HK-2 (cell line): ENCODE measurements at regions not wholly inside any gene's neighbourhood (a gene's known extent, or its start where the extent isn't known, plus 50 kb on each side); places are given as distances from the start of the nearest gene placed in this dataset.

Source experiments
- DNase-seq: peaks from one replicate; pipeline ENCODE4 v3.0.0-alpha.2; 2018; ENCODE audit not compliant: unreplicated experiment

DNA sequence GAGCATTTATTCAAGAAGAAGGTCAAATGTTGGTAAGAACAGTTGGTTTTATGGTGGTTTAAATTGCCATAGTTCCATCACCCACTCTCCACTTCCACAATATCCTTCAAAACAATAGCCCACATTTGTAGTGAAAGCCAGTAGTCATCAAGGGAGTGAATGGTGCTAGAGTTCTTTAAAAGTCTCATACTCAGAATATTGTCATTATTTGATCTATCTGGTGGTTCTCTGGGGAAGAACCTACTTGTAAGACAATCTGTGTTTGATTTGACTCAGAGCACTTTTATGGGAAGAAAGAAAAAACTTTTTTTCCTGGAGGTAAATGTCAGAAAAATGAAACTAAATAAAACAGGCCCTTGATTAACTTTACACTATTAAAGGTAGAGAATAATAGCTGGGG, 893.8 kb downstream of the QKI start:
- no peak for DNase-seq

DNA sequence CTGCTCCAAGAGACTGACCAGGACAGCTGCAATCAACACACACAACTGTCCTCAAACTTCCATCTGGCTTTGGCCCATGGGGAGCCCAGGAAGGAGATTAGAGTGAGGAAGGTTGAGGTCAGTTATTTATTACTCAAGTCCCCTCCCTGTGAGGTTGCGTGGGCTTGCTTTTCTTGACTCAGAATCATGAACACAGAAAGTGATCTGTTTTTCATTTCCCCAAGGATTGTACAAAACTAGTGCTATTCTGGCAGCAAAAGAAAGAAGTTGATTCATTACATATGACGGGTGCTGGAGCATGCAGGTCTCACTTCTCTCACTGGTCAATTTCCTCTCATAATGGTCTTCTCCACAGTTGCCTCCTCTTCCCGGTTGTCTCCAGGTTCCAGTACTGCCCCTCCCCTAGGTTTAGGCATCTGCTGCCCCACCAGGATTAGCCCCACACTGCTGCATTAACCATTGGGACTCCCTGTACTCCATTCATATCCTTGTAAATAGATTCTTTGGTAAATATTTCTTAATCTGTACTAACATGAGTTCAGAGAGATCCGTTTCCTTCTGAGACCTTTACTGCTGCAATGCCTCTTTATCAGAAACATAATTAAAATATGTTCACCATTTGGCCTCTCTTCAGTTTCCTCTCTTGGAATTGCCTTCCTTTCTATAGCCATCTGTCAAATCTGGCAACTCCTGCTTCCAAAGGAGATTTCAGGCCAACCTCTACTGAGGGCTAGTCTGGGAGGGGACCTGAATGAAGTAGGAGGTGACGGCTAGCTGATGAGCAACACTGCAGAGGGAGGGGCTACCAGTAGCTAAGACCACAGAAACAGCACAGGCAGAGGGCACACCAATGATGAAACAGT, 888.8 kb downstream of the QKI start:
- DNase-seq: no peak

DNA sequence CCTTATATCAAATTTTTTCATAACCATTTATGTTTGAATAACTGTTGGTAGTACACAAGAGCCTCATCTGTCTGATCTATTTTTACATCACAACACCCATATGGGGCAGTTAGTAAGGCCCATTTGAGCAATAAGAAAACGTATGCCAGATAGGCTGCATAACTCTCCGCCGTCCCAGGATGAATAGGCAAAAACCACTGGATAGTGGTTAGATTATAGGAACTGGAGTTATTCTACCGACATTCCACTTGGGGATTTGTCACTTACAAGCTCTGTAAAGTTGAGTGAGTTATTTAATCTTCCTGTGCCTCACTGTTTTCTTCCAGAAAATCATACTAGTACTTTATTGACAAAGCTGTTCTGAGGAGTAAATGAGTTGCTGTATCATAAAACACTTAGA, 881.9 kb downstream of the QKI start:
- DNase-seq: no peak

DNA sequence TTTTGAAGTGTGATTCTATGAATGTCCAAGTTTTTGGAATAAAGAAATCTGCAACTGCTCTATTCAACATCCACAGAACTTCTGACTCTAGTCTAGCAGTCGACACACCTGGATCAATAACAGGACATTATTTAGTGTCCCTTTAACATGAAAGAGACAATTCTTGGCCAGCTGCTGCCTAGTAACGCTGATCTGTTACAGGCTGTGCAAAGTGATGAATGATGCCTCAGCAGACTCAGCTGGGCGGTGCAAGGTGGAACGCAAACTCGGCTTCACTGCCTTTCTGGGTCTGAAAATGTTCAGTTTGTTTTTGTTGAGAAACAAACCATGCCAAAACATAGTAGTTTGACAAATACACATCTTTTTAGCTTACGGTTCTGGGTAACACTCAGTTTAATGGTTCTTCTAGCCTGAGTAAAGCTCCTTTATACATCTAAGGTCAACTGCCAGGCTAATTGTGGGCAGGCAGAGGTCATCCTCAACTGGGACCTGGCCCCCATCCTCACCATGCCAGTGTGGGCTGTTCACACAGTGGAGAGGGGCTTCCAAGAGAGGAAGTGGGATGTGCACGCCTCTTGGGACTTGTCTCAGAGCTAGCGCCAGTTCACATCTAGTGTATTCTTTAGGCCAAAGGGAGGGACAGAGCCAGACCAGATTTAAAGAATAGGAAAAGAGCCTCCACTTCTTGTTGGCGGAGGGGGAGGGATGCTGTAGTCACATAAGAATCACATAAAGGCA, 879.7 kb downstream of the QKI start:
- DNase-seq: no peak

DNA sequence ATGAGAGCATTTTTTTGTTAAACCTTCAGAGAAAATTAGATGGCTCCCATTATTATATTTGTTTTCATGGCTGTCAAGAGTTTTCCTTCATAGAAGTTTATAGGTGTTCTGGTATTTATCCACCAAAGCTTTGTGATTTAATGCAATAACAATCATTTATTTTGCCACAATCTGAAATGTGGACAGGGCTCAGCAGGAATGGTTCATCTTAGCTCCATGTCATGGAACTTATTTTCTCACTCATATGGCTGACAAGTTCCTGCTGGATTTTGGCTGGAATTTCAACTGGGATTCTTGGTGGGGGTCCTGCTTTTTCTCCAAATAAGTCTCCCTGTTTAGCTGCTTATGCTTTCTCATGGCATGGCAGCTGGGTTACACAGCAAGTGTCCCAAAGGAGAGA, 876.7 kb downstream of the QKI start:
- no peak for DNase-seq

DNA sequence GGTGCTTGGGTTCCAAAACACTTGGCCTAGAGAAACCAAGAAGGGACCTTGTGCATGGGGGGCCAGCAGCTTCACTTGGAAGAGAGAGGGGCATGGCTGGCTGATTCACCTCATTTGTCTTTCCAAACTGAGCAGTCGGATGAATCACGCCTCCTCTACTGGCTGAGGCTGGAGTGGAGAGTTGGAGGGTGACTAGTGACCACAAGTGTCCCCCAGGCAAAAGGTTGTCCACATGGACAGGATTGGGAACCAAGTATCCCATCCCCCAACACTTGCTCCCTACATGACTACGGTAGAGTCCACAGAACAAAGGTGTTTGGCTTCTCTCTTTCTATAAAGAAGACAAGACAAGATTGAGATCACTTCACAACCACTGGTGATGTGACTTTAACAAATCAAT, 875.6 kb downstream of the QKI start:
- no peak for DNase-seq

DNA sequence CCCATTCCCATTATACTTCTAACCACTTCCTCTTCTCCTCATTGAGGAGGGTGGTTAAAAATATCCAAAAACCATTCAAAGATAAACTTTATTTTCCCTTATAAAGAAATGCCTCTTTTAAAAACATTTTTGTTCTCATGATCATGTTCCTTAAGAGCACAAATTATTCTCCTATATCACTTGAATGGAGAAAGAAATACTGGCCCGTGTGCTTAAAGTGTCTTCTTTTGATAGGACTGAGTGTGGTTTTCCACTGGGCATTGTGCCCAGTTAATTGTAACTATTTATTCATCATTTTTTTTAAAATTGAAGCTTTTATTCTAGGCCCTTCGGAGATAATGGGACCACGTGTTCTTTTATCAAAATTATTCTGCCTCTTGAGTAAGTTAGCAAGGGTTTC, 871.5 kb downstream of the QKI start:
- no peak for DNase-seq

DNA sequence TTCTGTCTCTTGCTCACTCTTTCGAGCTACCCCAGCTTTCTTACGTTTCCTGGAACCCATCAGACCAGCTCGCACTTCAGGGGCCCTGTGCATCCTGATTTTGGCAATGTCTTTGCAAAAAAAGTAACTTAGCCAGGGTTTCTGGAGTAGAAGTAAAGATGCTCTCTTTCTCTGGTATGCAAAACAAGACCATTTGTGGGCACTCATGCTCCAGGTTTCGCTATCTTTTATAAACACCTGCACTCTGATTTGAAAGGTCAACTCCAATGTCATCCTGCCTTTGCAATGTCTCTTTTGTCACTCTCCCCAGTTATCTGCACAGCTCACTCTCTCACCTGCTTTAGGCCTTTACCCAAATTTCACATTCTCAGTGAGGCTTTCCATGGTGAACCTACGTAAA, 869.1 kb downstream of the QKI start:
- DNase-seq: no peak

DNA sequence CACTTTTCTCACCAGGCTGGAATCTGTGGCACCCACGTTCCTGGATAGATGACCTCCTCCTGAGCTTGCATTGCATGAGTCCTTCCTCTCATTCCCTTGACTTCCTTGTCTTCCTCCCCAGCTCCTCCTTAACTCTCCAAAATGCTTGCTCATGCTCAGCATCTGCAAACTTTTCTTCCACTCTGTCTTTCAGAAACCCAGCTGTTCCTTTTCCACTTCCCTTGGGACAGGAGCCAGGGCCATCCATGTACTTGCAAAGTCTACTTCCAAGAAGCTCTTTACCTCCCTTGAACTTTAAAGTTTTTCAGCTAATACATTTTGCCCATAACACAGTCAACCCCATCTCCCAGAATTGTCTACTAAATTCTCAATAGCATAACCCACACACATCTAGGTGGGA, 861.7 kb downstream of the QKI start:
- DNase-seq: no peak

DNA sequence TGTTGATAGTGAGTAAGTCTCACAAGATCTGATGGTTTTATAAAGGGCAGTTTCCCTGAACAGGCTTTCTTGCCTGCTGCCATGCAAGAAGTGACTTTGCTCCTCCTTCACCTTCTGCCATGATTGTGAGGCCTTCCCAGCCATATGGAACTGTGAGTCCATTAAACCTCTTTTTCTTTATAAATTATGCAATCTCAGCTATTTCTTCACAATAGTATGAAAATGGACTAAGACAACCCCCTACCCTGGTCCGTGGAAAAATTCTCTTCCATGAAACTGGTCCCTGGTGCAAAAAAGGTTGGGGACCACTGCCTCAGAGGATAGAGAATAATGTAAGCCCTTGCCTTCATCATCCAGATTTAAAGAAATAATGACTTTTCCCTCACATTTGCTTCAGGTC, 861.3 kb downstream of the QKI start:
- no peak for DNase-seq

DNA sequence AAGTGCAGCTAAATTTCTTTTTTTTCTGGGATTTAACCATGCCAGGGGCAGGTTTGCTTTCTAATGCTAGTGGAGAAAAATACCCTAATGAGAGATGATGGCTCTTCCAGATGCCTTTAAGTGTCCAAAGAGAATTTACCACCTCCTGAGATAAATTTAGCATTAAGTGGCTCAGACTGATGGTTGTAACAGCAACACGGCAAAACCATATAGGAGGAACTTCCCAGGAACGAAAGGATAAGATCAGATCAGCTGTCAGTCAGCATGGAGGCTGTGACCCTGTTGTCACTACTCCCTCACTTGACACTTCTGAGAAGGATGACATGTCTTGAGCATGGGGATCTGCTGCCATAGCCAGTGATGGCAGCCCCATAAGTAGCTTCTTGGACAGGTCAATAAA, 860.0 kb downstream of the QKI start:
- DNase-seq: no peak

DNA sequence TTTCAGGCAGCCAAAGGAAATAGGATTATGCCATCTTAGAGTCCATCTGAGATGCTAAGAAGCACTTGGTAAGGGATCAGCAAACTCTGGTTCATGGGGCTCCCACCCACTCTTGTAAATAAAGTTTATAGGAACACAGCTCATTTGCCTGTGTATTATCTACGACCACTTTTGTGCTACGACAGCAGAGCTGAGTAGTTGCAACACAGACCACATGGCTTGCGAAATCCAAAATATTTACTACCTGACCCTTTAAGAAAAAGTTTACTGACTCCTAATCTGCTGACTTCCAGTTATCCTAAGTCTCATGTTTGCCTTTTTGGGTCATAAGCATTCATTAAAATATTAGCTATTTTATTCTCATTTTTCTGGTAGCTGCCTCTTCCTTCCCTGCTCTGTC, 859.0 kb downstream of the QKI start:
- DNase-seq: no peak

DNA sequence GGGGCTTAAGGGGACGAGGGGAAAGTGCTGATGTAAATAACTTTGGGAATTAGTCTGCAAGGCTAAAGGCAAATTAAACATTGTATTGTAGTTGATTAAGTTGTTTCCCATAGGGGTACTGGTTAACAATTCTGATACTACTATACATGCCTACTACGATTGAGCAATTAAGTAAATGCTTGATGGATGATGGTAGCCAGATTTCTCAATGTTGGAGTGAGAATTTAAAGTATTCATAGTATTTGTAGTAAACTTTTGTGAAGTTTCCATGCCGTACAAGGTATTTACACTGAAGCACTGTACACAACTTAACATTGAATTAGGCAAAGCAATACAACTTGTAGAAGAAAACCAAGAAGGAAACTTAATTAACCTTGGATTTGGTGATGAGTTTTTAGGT, 852.3 kb downstream of the QKI start:
- DNase-seq: no peak

DNA sequence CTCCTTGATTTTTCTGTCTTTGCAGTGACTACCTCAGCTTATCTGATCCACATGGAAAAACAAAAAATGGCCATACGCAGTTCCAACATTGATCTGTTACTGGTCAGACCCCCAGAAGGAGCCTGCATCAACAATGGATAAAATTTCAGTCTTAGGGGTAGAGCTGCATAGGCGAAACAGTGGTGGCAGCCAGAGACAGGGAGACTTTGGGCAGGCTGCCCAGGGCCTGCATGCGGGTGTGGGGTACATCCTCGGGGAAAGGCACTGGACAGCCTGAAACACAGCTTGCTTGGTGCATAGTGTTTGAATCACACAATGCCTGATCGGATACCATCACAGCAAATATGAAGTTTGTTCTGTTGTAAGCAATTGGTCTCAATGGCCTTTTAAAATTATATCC, 847.8 kb downstream of the QKI start:
- no peak for DNase-seq

DNA sequence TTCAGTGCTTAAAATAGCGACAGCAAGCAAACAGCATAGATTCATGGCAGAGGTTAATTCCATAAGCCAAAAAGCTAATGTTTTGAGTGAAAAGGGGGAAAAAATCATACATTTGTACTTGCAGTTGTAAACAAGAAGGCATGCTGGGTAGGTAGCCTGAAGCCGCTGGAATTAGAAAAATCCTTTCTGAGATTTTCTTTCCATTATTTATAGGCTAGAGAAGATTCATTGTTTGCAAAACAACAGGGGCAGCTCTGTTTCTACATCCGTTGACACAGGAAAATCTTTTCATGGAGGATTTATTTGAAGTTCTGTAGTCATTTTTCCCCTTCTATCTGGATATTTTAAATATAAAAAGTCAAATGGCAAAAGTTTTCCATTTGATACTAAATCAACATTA, 843.9 kb downstream of the QKI start:
- DNase-seq: no peak

DNA sequence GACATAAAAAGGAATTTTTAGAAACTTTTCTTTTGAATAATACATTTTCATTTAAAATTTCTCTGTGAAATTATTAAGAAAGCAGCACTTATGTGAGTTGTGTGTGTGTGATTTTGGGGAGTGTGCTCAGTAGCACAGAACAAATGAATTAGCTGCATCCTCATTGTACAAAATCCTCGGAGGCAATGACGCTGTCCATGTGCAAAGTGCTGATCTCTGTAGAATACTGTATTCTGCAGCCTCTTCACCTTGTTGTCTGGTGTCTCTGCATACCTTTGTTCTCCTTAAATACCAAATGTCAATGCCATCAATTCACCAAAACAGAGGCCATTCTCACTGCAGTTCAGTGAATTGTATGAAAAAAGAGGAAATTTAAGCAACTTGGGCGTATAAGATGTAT, 838.4 kb downstream of the QKI start:
- DNase-seq: no peak

DNA sequence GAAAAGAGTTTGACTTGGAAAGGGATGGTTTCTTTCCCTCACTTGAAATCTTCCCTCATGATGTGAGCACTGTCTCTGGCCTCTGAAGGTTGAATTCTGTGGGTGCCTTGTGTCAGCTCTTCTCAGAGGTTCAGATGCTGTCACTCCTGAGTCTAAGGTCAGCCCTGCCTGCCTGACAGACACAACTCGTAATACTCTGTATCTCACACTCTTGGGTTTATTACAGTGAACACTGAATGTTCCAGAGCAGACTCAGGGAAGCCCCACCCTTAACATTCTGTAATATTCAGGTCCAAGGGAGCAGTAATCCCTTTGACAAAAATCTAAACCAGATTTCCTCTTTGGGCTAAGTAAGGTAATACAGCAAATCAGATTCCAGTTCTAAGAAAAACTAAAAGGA, 837.8 kb downstream of the QKI start:
- DNase-seq: no peak

DNA sequence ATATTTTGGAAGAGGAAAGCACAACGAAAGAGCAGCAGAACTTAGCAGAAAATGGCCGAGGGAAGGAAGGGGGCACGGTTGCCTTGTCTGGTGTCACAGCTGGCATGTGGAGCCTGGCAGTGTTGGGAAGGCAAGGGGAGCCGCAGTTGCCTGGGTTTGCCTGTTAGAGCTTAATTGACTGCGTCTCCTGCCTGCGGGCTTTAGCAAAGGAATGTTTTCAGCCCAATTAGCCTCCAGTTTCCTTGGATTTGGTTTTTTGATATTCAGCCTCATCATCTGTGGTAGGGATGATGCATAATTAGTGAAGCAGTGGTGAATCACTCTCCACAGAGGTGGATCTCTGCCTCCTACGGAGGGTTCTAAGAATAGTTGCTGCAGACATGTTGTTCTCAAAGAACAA, 832.6 kb downstream of the QKI start:
- DNase-seq: no peak

DNA sequence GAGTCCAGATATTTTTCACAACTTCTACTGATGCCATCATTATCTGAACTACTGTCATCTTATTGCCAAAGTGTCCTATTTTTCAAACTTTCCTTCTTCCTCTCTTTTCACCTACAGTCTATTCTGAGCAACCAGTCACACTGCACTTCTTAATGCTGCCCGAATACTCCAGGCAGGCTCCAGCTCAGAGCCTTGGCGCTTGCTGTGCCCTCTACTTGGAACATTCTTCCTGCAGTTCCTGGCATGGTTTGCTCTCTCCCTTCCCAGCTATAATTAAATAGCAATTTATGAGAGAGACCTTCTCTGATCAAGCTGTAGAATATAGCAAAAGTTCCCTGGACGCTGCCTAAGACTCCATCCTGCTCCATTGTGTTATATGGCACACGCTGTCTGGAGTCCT, 831.6 kb downstream of the QKI start:
- no peak for DNase-seq

DNA sequence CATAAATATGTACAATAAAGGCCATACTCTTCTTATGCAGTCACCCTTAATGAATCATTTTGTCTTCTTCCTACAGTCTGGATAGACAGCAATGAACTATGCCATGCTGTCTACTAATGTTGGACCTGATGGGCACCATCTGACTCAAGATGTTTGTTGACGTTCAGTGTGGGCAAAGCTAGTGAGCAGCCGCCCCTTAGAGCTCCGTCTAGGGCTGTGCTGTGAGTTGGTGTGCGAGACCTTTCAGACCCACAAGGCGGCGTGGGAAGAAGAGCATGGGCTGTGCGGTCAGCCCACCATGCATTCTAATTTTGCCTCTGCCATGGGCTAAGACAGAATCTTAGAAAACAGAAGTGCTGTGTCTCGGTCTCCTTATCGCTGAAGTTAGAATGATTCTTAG, 829.4 kb downstream of the QKI start:
- no peak for DNase-seq

DNA sequence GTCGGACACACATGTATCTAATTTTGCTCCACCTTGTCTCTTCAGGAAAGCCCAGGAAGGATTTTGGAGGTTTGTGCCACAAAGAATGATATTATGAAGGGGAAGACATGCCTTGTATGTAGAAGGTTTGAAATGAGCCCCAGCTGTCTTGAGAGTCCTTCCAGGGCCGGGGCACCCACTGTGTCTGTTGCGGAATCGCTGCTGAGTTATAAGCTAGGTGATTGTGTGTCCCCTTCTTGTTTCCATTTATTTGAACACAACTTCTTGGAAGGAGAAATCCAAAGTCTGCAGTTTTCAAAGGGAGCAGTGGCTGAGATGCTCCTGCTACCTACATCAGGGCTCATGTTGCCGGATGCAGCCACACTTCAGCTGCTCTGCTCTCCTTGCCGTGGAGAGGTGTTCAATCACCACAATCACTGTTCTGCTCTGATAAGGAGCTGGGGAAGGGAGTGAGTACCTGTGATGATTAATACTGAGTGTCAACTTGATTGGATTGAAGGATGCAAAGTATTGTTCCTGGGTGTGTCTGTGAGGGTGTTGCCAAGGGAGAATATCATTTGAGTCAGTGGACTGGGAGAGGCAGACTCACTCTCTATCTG, 828.6 kb downstream of the QKI start:
- no peak for DNase-seq

DNA sequence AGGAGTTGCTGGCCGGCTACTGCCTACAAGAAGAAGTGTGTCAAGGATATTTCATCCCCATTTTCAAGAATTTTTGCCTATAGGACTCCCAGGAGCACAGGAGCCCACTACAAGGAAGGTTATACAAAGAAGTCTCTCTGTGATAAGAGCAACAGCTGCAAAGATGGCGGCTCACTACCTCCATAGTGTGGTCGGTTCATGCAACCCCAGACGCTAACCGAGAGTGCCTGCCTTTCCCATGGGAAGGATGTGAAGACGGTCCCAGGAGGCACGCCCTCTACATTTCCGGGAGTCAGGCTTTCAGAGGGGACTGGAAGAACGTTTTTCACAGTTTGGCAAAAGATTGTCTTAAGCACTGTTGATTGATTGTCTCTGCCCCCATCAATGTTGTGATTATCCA, 816.3 kb downstream of the QKI start:
- DNase-seq: no peak

DNA sequence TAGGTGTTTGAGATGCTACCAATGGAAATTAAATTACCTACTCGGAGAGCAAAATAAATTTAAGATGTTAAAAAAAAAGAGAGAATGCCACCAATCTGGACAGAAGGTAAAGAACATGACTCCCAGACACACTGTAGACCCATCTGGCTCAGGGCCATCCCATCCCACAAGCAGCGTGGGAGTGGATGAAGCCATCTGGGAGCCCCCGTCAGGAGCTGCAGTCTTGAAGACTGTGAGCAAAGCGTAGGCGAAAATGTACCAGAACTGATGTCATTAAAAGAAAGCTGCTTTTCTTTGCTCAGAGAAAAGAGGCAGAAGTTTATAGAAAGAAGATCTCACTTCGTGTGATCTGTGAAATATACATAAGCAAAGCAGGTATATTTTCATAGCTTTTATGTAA, 815.7 kb downstream of the QKI start:
- no peak for DNase-seq
